IgD-negative memory B cell (primary cell): ENCODE measurements at regions not wholly inside any gene's neighbourhood (a gene's known extent, or its start where the extent isn't known, plus 50 kb on each side); places are given as distances from the start of the nearest gene placed in this dataset.
"Not testable (repeated sequence)": the region's sequence is repeated elsewhere in the genome, so short reads cannot be mapped to it uniquely, and the experiment has no call there.

Source experiments
- H3K27ac Mint-ChIP-seq, 3 donors: one replicate each; pipeline ENCODE4 v1.8.0; 2020 to 2022; ENCODE audit warnings: mild to moderate bottlenecking in 3 of 3, mixed read lengths in 3 of 3, moderate library complexity in 1 of 3
- H3K27me3 Mint-ChIP-seq: one replicate; pipeline ENCODE4 v1.8.0; 2021; ENCODE audit warnings: mixed read lengths
- H3K36me3 Mint-ChIP-seq: one replicate; pipeline ENCODE4 v1.8.0; 2020; ENCODE audit warnings: mild to moderate bottlenecking, mixed read lengths
- H3K4me1 Mint-ChIP-seq, 3 donors: one replicate each; pipeline ENCODE4 v1.8.0; 2020 to 2022; ENCODE audit warnings: mixed read lengths in 3 of 3, mild to moderate bottlenecking in 1 of 3
- H3K4me3 Mint-ChIP-seq, 4 donors: one replicate each; pipeline ENCODE4 v1.8.0; 2020 to 2022; ENCODE audit warnings: mild to moderate bottlenecking in 4 of 4, mixed read lengths in 4 of 4, moderate library complexity in 3 of 4
- H3K9me3 Mint-ChIP-seq, 3 donors: one replicate each; pipeline ENCODE4 v1.8.0; 2020 to 2021; ENCODE audit warnings: mixed read lengths in 3 of 3, mild to moderate bottlenecking in 1 of 3

DNA sequence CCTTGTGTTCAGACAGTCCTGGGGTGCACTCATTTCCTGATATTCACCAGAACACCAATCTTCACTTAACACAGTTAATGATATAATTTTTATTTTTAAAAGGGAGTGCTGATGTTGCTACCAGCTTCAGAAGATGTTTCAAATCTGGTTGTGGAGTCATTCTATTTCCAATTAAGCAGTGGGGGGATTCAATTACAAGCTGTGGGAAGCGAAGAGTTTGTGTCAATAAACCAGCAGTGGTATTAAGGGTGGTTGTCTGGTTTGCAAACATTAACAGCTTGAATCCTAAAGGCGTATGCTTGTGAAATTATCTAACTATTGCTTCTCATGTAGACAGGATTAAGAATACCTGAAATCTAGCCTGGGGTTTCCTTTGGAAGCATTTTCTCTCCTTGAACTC is 1637.5 kb upstream of the GOT2 start:
- Mint-ChIP-seq H3K36me3 (no peaks in the 10 kb centered on the region), H3K9me3 (peaks cover 3 to 18% (median 8%) of the 10 kb centered on the region in 3 donors), H3K27me3 (no peaks in the 10 kb centered on the region), H3K4me3 (no peak overlapping the region), H3K27ac (no peak overlapping the region), H3K4me1 (peaks cover 0 to 1% (median 0%) of the 10 kb centered on the region in 3 donors)

DNA sequence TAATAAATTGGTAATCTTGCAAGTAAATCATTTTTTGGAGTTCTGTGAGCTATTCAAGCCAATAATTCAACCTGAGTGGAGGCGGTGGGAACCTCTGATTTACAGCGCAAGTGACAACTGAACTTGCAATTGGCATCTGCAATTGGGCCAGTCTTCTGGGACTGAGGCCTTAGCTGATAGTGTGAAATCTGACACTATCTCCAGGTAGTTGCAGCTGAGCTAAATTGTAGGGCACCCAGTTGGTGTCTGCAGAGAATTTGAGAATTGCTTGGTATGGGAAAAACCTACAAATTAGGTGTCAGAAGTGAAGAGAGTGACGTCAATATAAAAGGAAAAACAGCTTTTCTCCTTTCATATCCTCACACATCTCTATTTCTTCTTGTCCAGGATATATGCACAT is 1633.6 kb upstream of the GOT2 start:
- H3K27me3 Mint-ChIP-seq = no peaks in the 10 kb centered on the region
- H3K4me3 Mint-ChIP-seq = no peak overlapping the region
- H3K36me3 Mint-ChIP-seq = no peaks in the 10 kb centered on the region
- H3K4me1 Mint-ChIP-seq = no peaks in the 10 kb centered on the region
- H3K9me3 Mint-ChIP-seq = peaks cover 2 to 14% (median 5%) of the 10 kb centered on the region in 3 donors
- no peak overlapping the region for H3K27ac Mint-ChIP-seq

DNA sequence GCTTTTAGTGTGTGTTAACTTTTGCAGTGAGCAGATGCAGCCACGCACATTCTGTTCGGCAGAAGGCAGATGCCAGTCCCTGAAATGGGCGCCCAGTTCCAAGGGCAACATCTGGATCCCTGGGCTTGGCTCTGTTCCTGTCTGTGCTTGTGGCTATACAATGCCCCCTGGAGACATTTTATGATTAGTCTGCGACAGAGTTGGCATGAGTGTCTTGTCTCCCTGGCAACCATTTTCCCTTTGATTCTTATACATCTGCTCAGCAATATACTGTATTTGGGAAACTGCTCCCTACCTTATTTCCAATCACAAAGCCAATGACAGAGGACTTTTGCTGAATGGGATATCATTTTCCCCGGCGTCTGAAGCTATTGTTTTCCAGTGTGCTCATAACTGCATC is 1629.5 kb upstream of the GOT2 start:
- no peaks in the 10 kb centered on the region for H3K36me3 Mint-ChIP-seq

DNA sequence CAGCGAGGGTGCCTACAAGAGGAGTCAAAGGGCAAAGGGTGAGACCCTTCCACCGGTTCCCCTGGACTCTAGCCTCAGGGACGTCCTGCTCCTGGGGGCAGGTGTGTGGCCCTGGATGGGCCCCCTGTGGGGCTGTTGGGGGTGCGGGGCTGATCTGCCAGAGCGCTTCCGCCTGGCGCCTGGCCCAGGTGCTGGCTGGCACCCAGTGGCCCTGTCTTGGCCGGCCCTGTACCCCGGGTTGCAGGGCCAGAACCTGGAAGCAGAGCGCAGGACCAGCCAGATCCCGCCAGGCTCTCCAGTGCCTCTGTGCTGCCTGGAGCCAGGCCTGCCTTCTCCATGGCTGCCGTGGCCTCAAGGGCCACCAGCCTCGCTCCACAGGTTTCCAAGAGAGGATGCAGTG is 1625.8 kb upstream of the GOT2 start:
- peaks cover 2 to 13% (median 7%) of the 10 kb centered on the region in 3 donors for H3K9me3 Mint-ChIP-seq
- H3K27me3 Mint-ChIP-seq, H3K27ac Mint-ChIP-seq, H3K4me3 Mint-ChIP-seq, H3K36me3 Mint-ChIP-seq, H3K4me1 Mint-ChIP-seq: not testable (repeated sequence)

More for the DNA sequence above, 1629.5 kb upstream of the GOT2 start:
- Mint-ChIP-seq H3K27ac (no peak overlapping the region), H3K4me1 (no peaks in the 10 kb centered on the region), H3K27me3 (no peaks in the 10 kb centered on the region), H3K9me3 (peaks cover 2 to 13% (median 2%) of the 10 kb centered on the region in 3 donors), H3K4me3 (no peak overlapping the region)

DNA sequence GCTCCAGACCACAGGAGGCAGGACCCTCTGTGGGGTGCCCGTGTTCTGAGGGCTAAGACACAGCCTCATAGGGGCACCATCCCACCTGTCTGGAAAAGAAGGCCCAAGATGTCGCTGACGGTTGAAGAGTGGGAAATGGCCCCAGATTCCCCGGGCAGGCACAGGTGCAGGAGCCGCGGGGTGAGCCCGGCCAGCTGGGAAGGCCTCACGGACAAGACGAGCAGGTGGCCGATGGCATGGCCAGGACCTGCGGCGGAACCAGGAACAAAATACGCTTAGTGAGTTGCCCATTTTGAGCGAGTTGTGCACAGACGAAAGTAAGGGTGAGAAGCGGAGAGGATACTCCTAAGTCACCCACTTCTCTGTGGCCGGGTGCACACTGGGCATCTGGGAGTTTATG is 1625.3 kb upstream of the GOT2 start:
- not testable (repeated sequence) for H3K27me3 Mint-ChIP-seq, H3K36me3 Mint-ChIP-seq, H3K4me3 Mint-ChIP-seq, H3K27ac Mint-ChIP-seq, H3K4me1 Mint-ChIP-seq, H3K9me3 Mint-ChIP-seq

DNA sequence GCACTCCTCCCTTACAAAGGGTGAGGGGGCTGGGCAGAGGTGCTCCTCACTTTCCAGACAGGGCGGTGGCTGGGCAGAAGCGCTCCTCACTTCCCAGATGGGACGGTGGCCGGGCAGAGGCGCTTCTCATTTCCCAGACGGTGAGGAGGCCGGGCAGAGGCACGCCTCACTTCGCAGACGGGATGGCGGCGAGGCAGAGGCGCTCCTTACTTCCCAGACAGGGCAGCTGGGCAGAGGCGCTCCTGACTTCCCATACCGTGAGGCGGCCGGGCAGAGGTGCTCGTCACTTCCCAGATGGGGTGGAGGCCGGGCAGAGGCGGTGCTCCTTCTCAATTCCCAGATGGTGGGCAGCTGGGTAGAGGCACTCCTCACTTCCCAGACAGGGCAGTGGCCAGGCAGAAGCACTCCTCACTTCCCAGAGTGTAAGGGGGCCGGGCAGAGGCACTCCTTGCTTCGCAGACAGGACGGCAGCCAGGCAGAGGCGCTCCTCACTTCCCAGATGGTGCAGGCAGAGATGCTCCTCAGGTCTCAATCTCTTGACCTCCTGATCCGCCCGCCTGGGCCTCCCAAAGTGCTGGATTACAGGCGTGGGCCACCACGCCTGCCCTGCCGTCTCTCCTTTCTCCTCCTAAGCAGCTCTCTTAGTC is 1623.9 kb upstream of the GOT2 start:
- not testable (repeated sequence) for H3K4me3 Mint-ChIP-seq, H3K4me1 Mint-ChIP-seq, H3K27me3 Mint-ChIP-seq, H3K9me3 Mint-ChIP-seq, H3K36me3 Mint-ChIP-seq, H3K27ac Mint-ChIP-seq

DNA sequence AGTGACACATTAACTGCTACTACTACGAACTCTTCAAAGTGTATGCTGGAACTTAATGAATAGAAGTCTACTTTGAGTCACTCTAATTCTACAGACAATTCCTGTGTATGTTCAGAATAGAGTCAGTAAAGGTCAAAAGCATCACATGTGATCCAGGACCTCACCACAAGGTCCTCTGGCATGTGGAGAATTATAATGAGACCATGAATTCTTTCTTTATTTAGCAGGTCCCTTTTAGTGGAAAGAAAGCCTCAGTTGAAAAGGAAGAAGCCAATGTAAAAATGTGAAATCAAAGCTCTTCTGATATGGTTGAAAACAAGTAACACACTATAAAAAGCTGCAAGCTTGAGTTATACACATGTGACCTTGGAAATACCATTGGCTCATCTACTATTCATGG is 1612.1 kb upstream of the GOT2 start:
- no peaks in the 10 kb centered on the region for H3K4me1 Mint-ChIP-seq

DNA sequence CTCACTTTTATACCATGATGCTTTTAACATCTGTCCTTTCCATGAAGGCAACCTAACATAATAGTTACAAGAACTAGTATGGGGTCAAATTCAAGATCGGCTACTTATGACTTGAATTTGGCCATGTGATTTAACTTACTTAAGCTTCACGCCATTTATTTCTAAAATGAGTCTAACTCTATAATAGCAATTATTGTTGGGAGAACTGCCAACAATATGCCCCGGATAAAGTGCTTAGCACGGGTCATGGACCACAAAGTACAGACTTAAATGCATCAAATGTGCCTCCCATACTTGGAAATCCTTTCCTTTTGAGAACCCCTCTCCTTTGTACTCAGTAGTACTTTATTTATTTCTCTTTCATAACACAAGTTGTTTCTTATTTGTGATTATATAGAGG is 1603.6 kb upstream of the GOT2 start:
- Mint-ChIP-seq H3K4me3 (no peak overlapping the region), H3K9me3 (peaks cover 3 to 17% (median 4%) of the 10 kb centered on the region in 3 donors), H3K4me1 (no peaks in the 10 kb centered on the region), H3K27ac (no peak overlapping the region), H3K36me3 (no peaks in the 10 kb centered on the region), H3K27me3 (no peaks in the 10 kb centered on the region)

More for the DNA sequence above, 1612.1 kb upstream of the GOT2 start:
- Mint-ChIP-seq H3K9me3 (peaks cover 0 to 10% (median 3%) of the 10 kb centered on the region in 3 donors), H3K36me3 (no peaks in the 10 kb centered on the region), H3K27ac (no peak overlapping the region), H3K27me3 (no peaks in the 10 kb centered on the region), H3K4me3 (no peak overlapping the region)

DNA sequence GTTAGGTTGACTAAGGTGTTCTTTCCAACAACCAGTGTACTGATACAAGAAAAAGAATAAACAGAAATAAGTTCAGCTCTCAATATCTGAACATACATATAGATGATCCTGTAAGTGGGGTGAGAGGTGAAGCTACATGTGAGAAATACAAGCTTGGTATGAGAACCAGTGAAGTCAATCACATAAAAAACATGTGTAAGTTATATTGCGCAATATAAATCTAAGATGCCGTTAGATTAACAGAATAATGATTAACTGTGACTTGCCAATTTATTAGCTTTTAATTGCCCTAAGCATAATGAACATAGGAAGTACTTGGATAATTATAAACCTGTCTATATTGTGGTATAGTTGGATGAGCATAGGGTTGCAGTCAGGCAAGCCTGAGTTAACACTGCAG is 1597.1 kb upstream of the GOT2 start:
- Mint-ChIP-seq H3K9me3 (peaks cover 2 to 13% (median 13%) of the 10 kb centered on the region in 3 donors), H3K27ac (no peak overlapping the region), H3K4me1 (no peaks in the 10 kb centered on the region), H3K27me3 (no peaks in the 10 kb centered on the region), H3K36me3 (no peaks in the 10 kb centered on the region), H3K4me3 (no peak overlapping the region)

DNA sequence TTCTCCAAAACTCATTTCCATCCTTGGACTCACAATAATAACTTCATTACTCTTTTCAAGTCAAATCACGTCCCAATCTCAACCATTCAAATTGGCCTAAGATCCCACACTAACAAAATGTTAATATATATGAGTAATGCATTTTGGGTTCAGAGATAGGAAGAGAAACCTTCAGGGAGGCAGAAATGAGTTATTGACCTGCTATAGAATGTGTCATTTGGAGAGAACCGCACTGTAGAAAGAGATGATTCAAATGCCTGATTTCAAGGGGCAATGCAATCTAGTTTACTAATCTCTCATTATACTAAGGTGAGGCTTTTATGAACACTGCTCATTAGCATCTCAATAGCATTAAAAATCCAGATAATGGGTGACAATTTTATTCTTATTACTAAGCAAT is 1595.0 kb upstream of the GOT2 start:
- H3K36me3 Mint-ChIP-seq = no peaks in the 10 kb centered on the region
- no peaks in the 10 kb centered on the region for H3K4me1 Mint-ChIP-seq
- peaks cover 2 to 11% (median 3%) of the 10 kb centered on the region in 3 donors for H3K9me3 Mint-ChIP-seq
- no peaks in the 10 kb centered on the region for H3K27me3 Mint-ChIP-seq
- no peak overlapping the region for H3K27ac Mint-ChIP-seq
- H3K4me3 Mint-ChIP-seq = no peak overlapping the region

DNA sequence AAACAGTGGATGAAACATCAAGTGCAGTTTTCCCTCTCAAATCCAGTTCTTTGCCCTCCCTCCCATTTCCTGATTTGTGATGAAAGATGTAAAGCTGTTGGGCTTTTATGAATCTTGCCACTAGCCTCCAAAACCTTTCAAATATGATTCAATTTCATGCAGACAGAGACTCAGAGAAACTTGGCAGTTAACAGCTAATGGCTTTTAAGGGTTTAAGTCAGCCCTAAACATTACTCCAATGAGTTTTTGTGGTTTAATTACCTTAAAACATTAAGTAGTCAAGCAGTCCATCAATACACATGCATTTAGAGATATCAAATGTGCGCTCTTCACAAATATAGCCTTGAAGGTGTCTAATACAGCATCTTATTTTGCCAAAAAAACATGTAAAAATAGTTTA is 1594.0 kb upstream of the GOT2 start:
- no peaks in the 10 kb centered on the region for H3K4me1 Mint-ChIP-seq
- H3K4me3 Mint-ChIP-seq = no peak overlapping the region
- H3K27me3 Mint-ChIP-seq = no peaks in the 10 kb centered on the region
- H3K36me3 Mint-ChIP-seq = no peaks in the 10 kb centered on the region
- H3K9me3 Mint-ChIP-seq = peaks cover 3 to 11% (median 4%) of the 10 kb centered on the region in 3 donors
- H3K27ac Mint-ChIP-seq = no peak overlapping the region

DNA sequence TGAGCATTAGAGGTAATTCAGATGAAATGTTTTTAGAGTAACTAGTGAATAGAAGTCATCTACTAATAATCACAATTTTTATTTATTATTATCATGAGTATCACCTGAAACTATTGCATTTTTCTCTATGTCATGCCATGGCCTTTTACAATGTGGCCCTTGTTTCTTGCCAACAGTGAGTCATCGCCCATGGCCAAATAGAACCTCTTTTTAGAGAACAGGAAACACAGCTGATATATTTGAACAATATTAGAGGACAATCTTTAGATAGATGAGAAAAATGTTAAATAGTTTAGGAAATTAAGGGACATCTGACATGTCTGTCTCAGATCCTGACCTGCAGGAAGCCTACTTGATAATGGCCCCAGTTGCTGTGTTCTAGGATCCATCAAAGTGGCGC is 1584.4 kb upstream of the GOT2 start:
- Mint-ChIP-seq H3K27me3 (no peaks in the 10 kb centered on the region), H3K9me3 (peaks cover 2 to 15% (median 4%) of the 10 kb centered on the region in 3 donors), H3K4me1 (no peaks in the 10 kb centered on the region), H3K4me3 (no peak overlapping the region), H3K27ac (no peak overlapping the region), H3K36me3 (no peaks in the 10 kb centered on the region)

DNA sequence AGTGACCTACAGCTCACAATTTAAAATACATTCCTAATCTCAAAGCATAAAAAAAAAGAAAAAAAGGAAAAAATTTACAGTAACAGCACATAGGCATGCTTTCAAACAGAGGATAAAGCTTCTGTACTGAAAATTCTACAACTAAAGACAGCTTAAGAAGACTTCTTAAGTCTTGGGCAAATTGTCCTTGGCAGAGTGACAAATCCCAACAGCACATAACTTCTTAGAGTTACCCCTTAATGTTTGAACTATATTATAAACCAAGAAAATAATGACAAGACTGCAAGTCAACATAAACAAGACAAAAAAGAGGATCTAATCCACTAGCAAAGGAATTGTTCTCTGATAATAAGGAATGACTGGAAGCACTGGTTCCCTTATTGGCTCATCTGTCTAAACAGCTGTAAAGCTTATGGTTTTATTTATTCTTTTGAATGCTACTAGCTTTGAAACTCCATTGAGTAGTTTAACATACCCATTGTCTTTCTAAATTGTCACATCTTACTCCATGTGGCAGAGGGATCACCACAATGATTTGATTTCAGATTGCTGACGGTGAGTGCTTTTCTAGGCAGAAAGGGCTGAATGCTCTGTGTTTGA is 1576.8 kb upstream of the GOT2 start:
- Mint-ChIP-seq H3K36me3 (peaks cover 1% of the 10 kb centered on the region), H3K27me3 (no peaks in the 10 kb centered on the region), H3K4me3 (no peak overlapping the region), H3K4me1 (peaks cover 0 to 2% (median 0%) of the 10 kb centered on the region in 3 donors), H3K9me3 (peaks cover 0 to 16% (median 6%) of the 10 kb centered on the region in 3 donors), H3K27ac (no peak overlapping the region)

DNA sequence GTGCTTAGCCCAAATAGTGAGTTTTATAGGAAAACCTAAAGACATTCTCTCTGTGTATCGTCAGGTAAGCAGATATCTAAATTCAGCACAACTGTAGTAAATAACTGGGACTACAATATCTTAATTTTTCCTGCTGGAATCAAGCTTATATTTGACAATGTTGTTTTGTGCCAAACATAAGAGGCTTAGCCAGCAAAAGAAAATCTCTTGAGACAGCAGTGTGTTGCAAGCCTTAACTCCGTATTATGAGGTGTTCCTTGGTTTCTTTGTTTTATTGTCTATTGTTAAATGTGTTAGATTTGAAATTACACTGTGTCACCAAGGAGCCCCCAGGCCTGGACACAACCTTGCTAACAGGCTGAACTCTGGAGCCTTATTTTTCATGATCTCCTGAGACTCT is 1570.6 kb upstream of the GOT2 start:
- Mint-ChIP-seq H3K9me3 (peaks cover 2 to 8% (median 7%) of the 10 kb centered on the region in 3 donors), H3K27ac (no peak overlapping the region), H3K4me1 (no peaks in the 10 kb centered on the region), H3K4me3 (no peak overlapping the region), H3K36me3 (peaks cover 1% of the 10 kb centered on the region), H3K27me3 (no peaks in the 10 kb centered on the region)

DNA sequence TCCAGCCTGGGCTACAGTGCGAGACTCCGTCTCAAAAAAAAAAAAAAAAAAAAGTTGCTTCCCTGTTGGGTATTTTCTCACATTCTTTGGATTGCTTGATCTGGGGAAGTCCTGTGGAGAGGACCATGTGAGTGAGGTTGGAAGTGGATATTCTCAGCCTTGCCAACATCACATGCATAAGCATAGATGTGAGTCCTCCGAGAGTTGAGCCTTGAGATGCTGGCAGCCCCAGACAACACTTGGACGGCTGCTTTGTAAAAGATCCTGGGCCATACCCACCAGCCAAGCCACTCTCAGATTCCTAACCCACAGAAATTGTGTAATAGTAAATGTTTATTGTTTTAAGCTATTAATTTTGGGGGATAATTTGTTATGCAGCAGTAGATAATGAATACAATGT is 1570.0 kb upstream of the GOT2 start:
- peaks cover 2 to 8% (median 6%) of the 10 kb centered on the region in 3 donors for H3K9me3 Mint-ChIP-seq

DNA sequence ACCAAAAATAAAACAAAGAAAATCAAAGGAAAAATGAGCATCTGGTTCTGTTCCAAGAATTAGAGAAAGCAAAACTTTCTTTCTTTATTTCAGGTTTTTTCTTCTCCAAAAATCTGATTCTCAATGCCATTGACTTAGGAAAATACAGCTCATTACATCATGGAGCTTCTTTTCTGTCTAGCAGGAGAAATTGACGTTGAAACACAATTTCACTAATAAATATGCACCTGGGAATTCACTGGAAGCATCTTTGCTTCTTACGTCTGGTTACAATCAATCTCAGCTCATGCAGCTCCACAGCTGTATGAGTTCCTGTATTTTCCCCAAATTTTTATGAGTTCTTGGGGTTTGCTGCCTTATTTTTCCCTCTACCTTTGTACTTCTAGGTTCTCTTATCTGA is 1568.6 kb upstream of the GOT2 start:
- H3K27me3 Mint-ChIP-seq = no peaks in the 10 kb centered on the region
- H3K4me1 Mint-ChIP-seq = no peaks in the 10 kb centered on the region
- no peak overlapping the region for H3K4me3 Mint-ChIP-seq
- H3K9me3 Mint-ChIP-seq = peaks cover 2 to 5% (median 2%) of the 10 kb centered on the region in 3 donors
- no peak overlapping the region for H3K27ac Mint-ChIP-seq
- no peaks in the 10 kb centered on the region for H3K36me3 Mint-ChIP-seq

More for the DNA sequence above, 1570.0 kb upstream of the GOT2 start:
- Mint-ChIP-seq H3K36me3 (peaks cover 1% of the 10 kb centered on the region), H3K4me1 (no peaks in the 10 kb centered on the region), H3K27ac (no peak overlapping the region), H3K4me3 (no peak overlapping the region), H3K27me3 (no peaks in the 10 kb centered on the region)
